ENCODE measurements at regions not wholly inside any gene's neighbourhood (a gene's known extent, or its start where the extent isn't known, plus 50 kb on each side); places are given as distances from the start of the nearest gene placed in this dataset.

GRCh38 chr1:30039354-30040080 lies 683.9 kb downstream of the MATN1 start:
- no peak overlapping the region for H3K27ac Mint-ChIP-seq
- no peak overlapping the region for H3K4me3 Mint-ChIP-seq
- H3K36me3 Mint-ChIP-seq, result peaks cover 5 to 6% of the 10 kb centered on the region in 2 donors
- H3K9me3 Mint-ChIP-seq, result peaks cover 9% of the 10 kb centered on the region in 2 donors
- no peaks in the 10 kb centered on the region for H3K4me1 Mint-ChIP-seq
- H3K27me3 Mint-ChIP-seq, result peaks cover 11 to 12% of the 10 kb centered on the region in 2 donors
- ATAC-seq (replicated peaks), result no peak
- DNase-seq, result no peak

GRCh38 chr1:30038134-30039025 lies 685.0 kb downstream of the MATN1 start:
- DNase-seq (no peak), ATAC-seq (replicated peaks) (no peak)
- Mint-ChIP-seq H3K4me3 (no peak overlapping the region), H3K36me3 (peaks cover 0 to under 1% of the 10 kb centered on the region in 2 donors), H3K4me1 (no peaks in the 10 kb centered on the region), H3K9me3 (peaks cover 1 to 4% of the 10 kb centered on the region in 2 donors), H3K27me3 (peaks cover 11 to 12% of the 10 kb centered on the region in 2 donors), H3K27ac (no peak overlapping the region)

GRCh38 chr1:30037251-30038118 lies 685.9 kb downstream of the MATN1 start:
- H3K27ac Mint-ChIP-seq, result no peak overlapping the region
- no peak for ATAC-seq (replicated peaks)

GRCh38 chr1:30036666-30037065 lies 686.7 kb downstream of the MATN1 start:
- DNase-seq (no peak), ATAC-seq (replicated peaks) (no peak)
- Mint-ChIP-seq H3K4me3 (no peak overlapping the region), H3K27ac (no peak overlapping the region), H3K36me3 (no peaks in the 10 kb centered on the region), H3K4me1 (no peaks in the 10 kb centered on the region), H3K27me3 (peaks cover 11 to 12% of the 10 kb centered on the region in 2 donors), H3K9me3 (peaks cover 8 to 9% of the 10 kb centered on the region in 2 donors)

More at GRCh38 chr1:30037251-30038118, 685.9 kb downstream of the MATN1 start:
- H3K4me3 Mint-ChIP-seq, result no peak overlapping the region
- no peaks in the 10 kb centered on the region for H3K4me1 Mint-ChIP-seq
- H3K27me3 Mint-ChIP-seq, result peaks cover 11 to 12% of the 10 kb centered on the region in 2 donors
- H3K9me3 Mint-ChIP-seq, result peaks cover 4 to 7% of the 10 kb centered on the region in 2 donors
- no peaks in the 10 kb centered on the region for H3K36me3 Mint-ChIP-seq
- no peak for DNase-seq

GRCh38 chr1:30036229-30036547 lies 687.2 kb downstream of the MATN1 start:
- H3K9me3 Mint-ChIP-seq, result peaks cover 8 to 9% of the 10 kb centered on the region in 2 donors
- H3K4me3 Mint-ChIP-seq, result no peak overlapping the region
- peaks cover 11 to 12% of the 10 kb centered on the region in 2 donors for H3K27me3 Mint-ChIP-seq
- DNase-seq, result no peak
- no peak overlapping the region for H3K27ac Mint-ChIP-seq
- H3K4me1 Mint-ChIP-seq, result no peaks in the 10 kb centered on the region
- ATAC-seq (replicated peaks), result no peak
- no peaks in the 10 kb centered on the region for H3K36me3 Mint-ChIP-seq

GRCh38 chr1:30035522-30036228 lies 687.7 kb downstream of the MATN1 start:
- Mint-ChIP-seq H3K36me3 (no peaks in the 10 kb centered on the region), H3K4me3 (no peak overlapping the region), H3K9me3 (peaks cover 8 to 9% of the 10 kb centered on the region in 2 donors), H3K4me1 (no peaks in the 10 kb centered on the region), H3K27me3 (peaks cover 11 to 12% of the 10 kb centered on the region in 2 donors), H3K27ac (no peak overlapping the region)
- no peak for DNase-seq
- ATAC-seq (replicated peaks), result no peak

- DNase-seq (no peak), ATAC-seq (replicated peaks) (no peak)
- H3K4me3 Mint-ChIP-seq, result no peak overlapping the region
- H3K27me3 Mint-ChIP-seq, result peaks cover 11 to 12% of the 10 kb centered on the region in 2 donors
- H3K36me3 Mint-ChIP-seq, result no peaks in the 10 kb centered on the region
- no peak overlapping the region for H3K27ac Mint-ChIP-seq
- peaks cover 8 to 9% of the 10 kb centered on the region in 2 donors for H3K9me3 Mint-ChIP-seq
- H3K4me1 Mint-ChIP-seq, result no peaks in the 10 kb centered on the region
These were observed 688.5 kb downstream of the MATN1 start for GRCh38 chr1:30034627-30035521.

- Mint-ChIP-seq H3K9me3 (peaks cover 8 to 9% of the 10 kb centered on the region in 2 donors), H3K27me3 (peaks cover 11 to 12% of the 10 kb centered on the region in 2 donors), H3K4me1 (no peaks in the 10 kb centered on the region), H3K36me3 (no peaks in the 10 kb centered on the region), H3K4me3 (no peak overlapping the region), H3K27ac (no peak overlapping the region)
- ATAC-seq (replicated peaks), result no peak
- DNase-seq, result no peak
These were observed 689.2 kb downstream of the MATN1 start for GRCh38 chr1:30034105-30034626.

GRCh38 chr1:30033256-30034104 lies 689.9 kb downstream of the MATN1 start:
- Mint-ChIP-seq H3K36me3 (no peaks in the 10 kb centered on the region), H3K9me3 (peaks cover 7 to 8% of the 10 kb centered on the region in 2 donors), H3K27ac (no peak overlapping the region), H3K27me3 (peaks cover 9 to 14% of the 10 kb centered on the region in 2 donors), H3K4me1 (no peaks in the 10 kb centered on the region), H3K4me3 (no peak overlapping the region)
- DNase-seq (no peak), ATAC-seq (replicated peaks) (no peak)

GRCh38 chr1:30032302-30032701 lies 691.1 kb downstream of the MATN1 start:
- H3K4me1 Mint-ChIP-seq, result no peaks in the 10 kb centered on the region
- DNase-seq, result no peak
- peaks cover 5 to 22% of the 10 kb centered on the region in 2 donors for H3K27me3 Mint-ChIP-seq
- peaks cover 7 to 8% of the 10 kb centered on the region in 2 donors for H3K9me3 Mint-ChIP-seq
- no peak for ATAC-seq (replicated peaks)
- H3K36me3 Mint-ChIP-seq, result no peaks in the 10 kb centered on the region
- no peak overlapping the region for H3K27ac Mint-ChIP-seq
- H3K4me3 Mint-ChIP-seq, result no peak overlapping the region

- H3K4me3 Mint-ChIP-seq, result no peak overlapping the region
- ATAC-seq (replicated peaks) (no peak), DNase-seq (no peak)
- H3K27ac Mint-ChIP-seq, result no peak overlapping the region
- peaks cover 0 to 17% of the 10 kb centered on the region in 2 donors for H3K27me3 Mint-ChIP-seq
- H3K9me3 Mint-ChIP-seq, result peaks cover 7 to 8% of the 10 kb centered on the region in 2 donors
- H3K36me3 Mint-ChIP-seq, result no peaks in the 10 kb centered on the region
- H3K4me1 Mint-ChIP-seq, result no peaks in the 10 kb centered on the region
These were observed 693.7 kb downstream of the MATN1 start for GRCh38 chr1:30029677-30030076.

GRCh38 chr1:30028939-30029338 lies 694.4 kb downstream of the MATN1 start:
- ATAC-seq (replicated peaks) (no peak), DNase-seq (no peak)
- peaks cover 3 to 23% of the 10 kb centered on the region in 2 donors for H3K27me3 Mint-ChIP-seq
- H3K4me3 Mint-ChIP-seq, result no peak overlapping the region
- no peaks in the 10 kb centered on the region for H3K36me3 Mint-ChIP-seq
- no peaks in the 10 kb centered on the region for H3K4me1 Mint-ChIP-seq
- peaks cover 7 to 8% of the 10 kb centered on the region in 2 donors for H3K9me3 Mint-ChIP-seq
- H3K27ac Mint-ChIP-seq, result no peak overlapping the region
